DOHH2 (cell line): ENCODE measurements at regions not wholly inside any gene's neighbourhood (a gene's known extent, or its start where the extent isn't known, plus 50 kb on each side); places are given as distances from the start of the nearest gene placed in this dataset.

Experiments used
- H3F3A ChIP-seq: fragments of 200-600 bp; sonication (generic), shearing (Covaris generic); 2 replicates; pipeline ENCODE4 v1.6.0; 2016; ENCODE audit warnings: antibody characterized with exemption, mild to moderate bottlenecking; ENCODE audit not compliant: control insufficient read depth, insufficient read depth
- H3K27ac ChIP-seq: fragments of 200-600 bp; sonication (generic); 2 replicates; pipeline ENCODE4 v1.5.1; 2014; ENCODE audit warnings: low read depth, mild to moderate bottlenecking, low read length, moderate library complexity
- H3K27me3 ChIP-seq: fragments of 200-600 bp; sonication (generic); 2 replicates; pipeline ENCODE4 v1.6.1; 2014; ENCODE audit warnings: mild to moderate bottlenecking, low read length, mixed read lengths; ENCODE audit not compliant: control insufficient read depth
- H3K36me3 ChIP-seq: fragments of 200-600 bp; sonication (generic); 2 replicates; pipeline ENCODE4 v1.6.1; 2014; ENCODE audit warnings: mild to moderate bottlenecking, low read length, moderate library complexity, mixed read lengths; ENCODE audit not compliant: control insufficient read depth
- H3K4me1 ChIP-seq: fragments of 200-600 bp; sonication (generic); 2 replicates; pipeline ENCODE4 v1.6.1; 2014; ENCODE audit warnings: mild to moderate bottlenecking, low read length, mixed read lengths; ENCODE audit not compliant: control insufficient read depth
- H3K4me2 ChIP-seq: fragments of 200-600 bp; sonication (generic); 2 replicates; pipeline ENCODE4 v1.6.0; 2014; ENCODE audit warnings: mild to moderate bottlenecking, low read length, moderate library complexity
- H3K4me3 ChIP-seq: fragments of 200-600 bp; sonication (generic); 2 replicates; pipeline ENCODE4 v1.5.1; 2014; ENCODE audit warnings: mild to moderate bottlenecking, low read length, mixed read lengths
- H3K79me2 ChIP-seq: fragments of 200-600 bp; sonication (generic); 2 replicates; pipeline ENCODE4 v1.6.1; 2014; ENCODE audit warnings: mild to moderate bottlenecking, low read length, mixed read lengths; ENCODE audit not compliant: control insufficient read depth
- H3K9me2 ChIP-seq: fragments of 200-600 bp; sonication (generic); replicated peaks from 2 replicates; pipeline ENCODE4 v1.6.1; 2014; ENCODE audit warnings: mild to moderate bottlenecking, low read length, mixed read lengths; ENCODE audit not compliant: control insufficient read depth
- H3K9me3 ChIP-seq: fragments of 200-600 bp; sonication (generic); 2 replicates; pipeline ENCODE4 v1.6.1; 2014; ENCODE audit warnings: antibody characterized with exemption, low read length, mixed read lengths; ENCODE audit not compliant: control insufficient read depth, insufficient read depth
- H4K20me1 ChIP-seq: fragments of 200-600 bp; sonication (generic); 2 replicates; pipeline ENCODE4 v1.6.0; 2014; ENCODE audit warnings: low read depth, mild to moderate bottlenecking, antibody characterized with exemption, low read length, moderate library complexity; ENCODE audit not compliant: control insufficient read depth, insufficient read depth
- EZH2phosphoT487 ChIP-seq: fragments of 200-600 bp; sonication (generic); IDR thresholded peaks from 2 replicates; pipeline ENCODE4 v1.6.1; 2017; ENCODE audit warnings: borderline replicate concordance, mild to moderate bottlenecking, antibody characterized with exemption, low read length, moderate library complexity, mixed read lengths
- TF ChIP-seq, protein P1 (sequence below): fragments of 200-600 bp; sonication (generic); IDR thresholded peaks from one replicate; pipeline ENCODE4 v1.5.1; 2014; ENCODE audit warnings: antibody characterized with exemption, mild to moderate bottlenecking, low read depth, low read length; ENCODE audit not compliant: poor library complexity, severe bottlenecking

DNA sequence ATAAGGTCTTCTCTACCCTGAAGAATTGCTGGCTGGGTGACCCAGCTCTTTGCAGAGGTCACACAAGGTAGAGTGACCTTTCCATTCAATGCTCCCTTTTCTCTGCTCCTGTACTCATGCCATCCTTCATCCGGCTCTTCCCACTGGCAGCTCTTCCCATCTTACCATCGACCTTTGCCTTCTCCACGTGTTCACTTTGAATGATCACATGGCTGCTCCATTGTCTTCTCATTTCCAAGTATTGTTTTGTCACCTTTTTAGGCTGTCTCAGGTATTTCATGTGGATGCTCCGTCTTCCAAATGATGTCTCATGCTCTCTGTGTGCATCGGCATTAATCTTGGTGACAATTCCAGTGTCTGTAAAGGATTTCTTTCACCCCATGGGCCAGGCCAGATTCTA is 76.6 kb upstream of the ONECUT1 start:
- Histone ChIP-seq H3K36me3 (no peaks in the 10 kb centered on the region), H3K4me2 (no peak overlapping the region), H3K79me2 (no peaks in the 10 kb centered on the region), H3K27ac (no peak overlapping the region), H3F3A (no peaks in the 10 kb centered on the region), H3K9me2 (no peaks in the 10 kb centered on the region), H3K27me3 (no peaks in the 10 kb centered on the region), H3K4me3 (no peak overlapping the region), H3K4me1 (no peaks in the 10 kb centered on the region), H3K9me3 (no peaks in the 10 kb centered on the region), H4K20me1 (no peaks in the 10 kb centered on the region)
- TF ChIP-seq, protein P1, sequence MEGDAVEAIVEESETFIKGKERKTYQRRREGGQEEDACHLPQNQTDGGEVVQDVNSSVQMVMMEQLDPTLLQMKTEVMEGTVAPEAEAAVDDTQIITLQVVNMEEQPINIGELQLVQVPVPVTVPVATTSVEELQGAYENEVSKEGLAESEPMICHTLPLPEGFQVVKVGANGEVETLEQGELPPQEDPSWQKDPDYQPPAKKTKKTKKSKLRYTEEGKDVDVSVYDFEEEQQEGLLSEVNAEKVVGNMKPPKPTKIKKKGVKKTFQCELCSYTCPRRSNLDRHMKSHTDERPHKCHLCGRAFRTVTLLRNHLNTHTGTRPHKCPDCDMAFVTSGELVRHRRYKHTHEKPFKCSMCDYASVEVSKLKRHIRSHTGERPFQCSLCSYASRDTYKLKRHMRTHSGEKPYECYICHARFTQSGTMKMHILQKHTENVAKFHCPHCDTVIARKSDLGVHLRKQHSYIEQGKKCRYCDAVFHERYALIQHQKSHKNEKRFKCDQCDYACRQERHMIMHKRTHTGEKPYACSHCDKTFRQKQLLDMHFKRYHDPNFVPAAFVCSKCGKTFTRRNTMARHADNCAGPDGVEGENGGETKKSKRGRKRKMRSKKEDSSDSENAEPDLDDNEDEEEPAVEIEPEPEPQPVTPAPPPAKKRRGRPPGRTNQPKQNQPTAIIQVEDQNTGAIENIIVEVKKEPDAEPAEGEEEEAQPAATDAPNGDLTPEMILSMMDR = no peak
- TF ChIP-seq EZH2phosphoT487 = no peak

DNA sequence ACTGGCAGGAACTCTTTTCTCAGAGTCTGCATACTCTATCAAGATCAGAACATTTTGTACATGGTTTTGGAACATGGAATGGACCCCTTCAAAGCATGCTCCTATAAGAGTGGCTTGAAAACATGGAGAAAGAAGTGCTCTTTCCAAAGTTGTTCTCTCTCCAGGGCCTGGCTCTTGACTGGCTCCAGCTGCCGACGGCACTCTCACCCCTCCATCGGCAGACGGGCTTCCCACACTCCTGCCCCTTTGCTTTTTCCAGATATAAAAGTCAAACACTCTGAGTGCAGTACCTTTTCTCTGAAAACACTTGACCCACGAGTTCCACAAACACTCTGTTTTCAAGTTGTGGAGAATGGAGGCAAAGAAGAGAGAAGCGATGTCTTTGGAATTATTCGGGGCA is 72.5 kb upstream of the ONECUT1 start:
- TF ChIP-seq, protein P1 = no peak
- TF ChIP-seq EZH2phosphoT487 = no peak
- Histone ChIP-seq H3F3A (no peaks in the 10 kb centered on the region), H3K4me2 (no peak overlapping the region), H3K4me3 (no peak overlapping the region), H3K9me2 (no peaks in the 10 kb centered on the region), H4K20me1 (no peaks in the 10 kb centered on the region), H3K27me3 (0 out of 2 replicates have a peak, but pooled peaks cover 3% of the 10 kb centered on the region), H3K9me3 (no peaks in the 10 kb centered on the region), H3K4me1 (no peaks in the 10 kb centered on the region), H3K36me3 (no peaks in the 10 kb centered on the region), H3K79me2 (no peaks in the 10 kb centered on the region), H3K27ac (no peak overlapping the region)

DNA sequence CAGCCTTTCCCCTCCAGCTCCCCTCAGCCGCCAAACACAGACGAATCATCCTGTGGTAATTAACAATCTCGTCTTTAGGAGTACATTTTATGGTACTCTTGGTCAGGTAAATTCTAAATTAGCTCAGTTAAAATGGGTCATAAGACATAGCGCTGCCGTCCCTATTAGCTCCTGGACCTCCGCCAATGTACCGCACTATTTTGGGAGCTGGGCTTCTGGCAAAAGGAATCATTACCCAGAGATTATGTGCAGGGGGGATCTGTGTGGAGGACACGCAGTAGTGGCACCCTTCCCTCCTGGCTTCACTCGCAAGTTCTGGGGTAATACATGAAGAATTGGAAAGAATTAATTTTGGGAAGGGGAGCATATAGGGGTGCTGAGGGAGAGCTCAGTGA is 68.6 kb upstream of the ONECUT1 start:
- TF ChIP-seq EZH2phosphoT487 = no peak
- TF ChIP-seq, protein P1 = no peak
- Histone ChIP-seq H4K20me1 (no peaks in the 10 kb centered on the region), H3K36me3 (no peaks in the 10 kb centered on the region), H3K9me2 (no peaks in the 10 kb centered on the region), H3K79me2 (no peaks in the 10 kb centered on the region), H3K27me3 (0 out of 2 replicates have a peak, but pooled peaks cover 3% of the 10 kb centered on the region), H3K9me3 (no peaks in the 10 kb centered on the region), H3K27ac (no peak overlapping the region), H3K4me1 (no peaks in the 10 kb centered on the region), H3F3A (no peaks in the 10 kb centered on the region), H3K4me3 (no peak overlapping the region), H3K4me2 (no peak overlapping the region)
